Breast epithelium (tissue), 4 donors: ENCODE measurements at regions not wholly inside any gene's neighbourhood (a gene's known extent, or its start where the extent isn't known, plus 50 kb on each side); places are given as distances from the start of the nearest gene placed in this dataset.

ENCODE experiments used
- DNase-seq, 2 donors: peaks; one replicate each; pipeline ENCODE4 v3.0.0-alpha.2; 2019; ENCODE audit warnings: low spot score in 2 of 2
- H3K27ac ChIP-seq, 2 donors: fragments of 200-600 bp; sonication (generic) in 1 of 2; one replicate each; pipeline ENCODE4 v1.5.1; 2016 to 2019; ENCODE audit warnings: mild to moderate bottlenecking in 1 of 2
- H3K27me3 ChIP-seq, 2 donors: fragments of 200-600 bp; sonication (generic) in 1 of 2; one replicate each; pipeline versions ENCODE4 v1.5.1 to v1.6.0; 2017 to 2019; ENCODE audit warnings: control low read depth in 1 of 2, mild to moderate bottlenecking in 1 of 2
- H3K36me3 ChIP-seq: fragments of 200-600 bp; one replicate; pipeline ENCODE4 v1.5.1; 2019
- H3K4me1 ChIP-seq, 2 donors: fragments of 200-600 bp; sonication (generic); one replicate each; pipeline ENCODE4 v1.5.1; 2016 to 2019; ENCODE audit warnings: control low read depth in 1 of 2
- H3K4me3 ChIP-seq, 3 donors: fragments of 200-600 bp; sonication (generic); 1 replicate in 2 of 3; 2 replicates in 1 of 3; pipeline ENCODE4 v1.5.1; 2016 to 2019; ENCODE audit warnings: mild to moderate bottlenecking in 3 of 3, moderate library complexity in 2 of 3
- H3K9me3 ChIP-seq, 2 donors: fragments of 200-600 bp; sonication (generic) in 1 of 2; one replicate each; pipeline ENCODE4 v1.5.1; 2016 to 2019; ENCODE audit warnings: control low read depth in 1 of 2
- POLR2A ChIP-seq: fragments of 450-650 bp; IDR thresholded peaks from one replicate; pipeline ENCODE4 v1.6.1; 2016; ENCODE audit warnings: antibody characterized with exemption, mild to moderate bottlenecking, moderate library complexity
- POLR2AphosphoS5 ChIP-seq, 3 donors: sonication (generic); formaldehyde crosslinking; IDR thresholded peaks; one replicate each; pipeline ENCODE4 v1.6.1; 2017; ENCODE audit warnings: antibody characterized with exemption in 3 of 3
- intact Hi-C: fragments of 100-400 bp; cut with DNase I; formaldehyde crosslinking; loops from one replicate; pipeline ENCODE4 v1.15.1; 2023; ENCODE audit warnings: low total_unique reads
- TF ChIP-seq, protein P1 (sequence below), 3 donors: fragments of 450-650 bp; IDR thresholded peaks; one replicate each; pipeline ENCODE4 v1.5.1; 2016 to 2017; ENCODE audit warnings: antibody characterized with exemption in 3 of 3, mild to moderate bottlenecking in 3 of 3, moderate library complexity in 3 of 3

DNA sequence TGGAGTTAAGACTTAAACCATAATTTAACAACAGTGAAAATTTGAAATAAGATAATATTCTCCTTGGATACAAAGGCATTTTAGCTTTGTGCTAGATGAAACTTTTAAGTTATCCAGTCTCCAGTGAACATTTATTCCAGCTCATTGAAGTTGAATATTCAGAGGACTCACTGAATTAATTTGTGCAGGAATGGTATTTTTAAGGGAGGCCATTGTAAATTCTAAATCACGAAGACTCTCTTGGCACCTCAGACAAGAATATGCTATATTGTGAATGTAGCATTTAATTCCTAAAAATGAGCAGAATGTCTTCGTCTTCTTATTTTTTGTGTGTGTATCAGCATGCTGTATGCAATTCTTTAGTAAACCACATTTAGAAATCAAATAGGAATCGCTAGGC lies 731.7 kb upstream of the RAB6C start:
- no peaks in the 10 kb centered on the region for H3K9me3 ChIP-seq
- intact Hi-C loops = no loop called here
- no peak for DNase-seq
- no peak overlapping the region for H3K4me3 ChIP-seq
- no peaks in the 10 kb centered on the region for H3K4me1 ChIP-seq
- no peaks in the 10 kb centered on the region for H3K36me3 ChIP-seq
- H3K27ac ChIP-seq = no peak overlapping the region
- no peaks in the 10 kb centered on the region for H3K27me3 ChIP-seq
- no peak for TF ChIP-seq POLR2A
- TF ChIP-seq, protein P1, sequence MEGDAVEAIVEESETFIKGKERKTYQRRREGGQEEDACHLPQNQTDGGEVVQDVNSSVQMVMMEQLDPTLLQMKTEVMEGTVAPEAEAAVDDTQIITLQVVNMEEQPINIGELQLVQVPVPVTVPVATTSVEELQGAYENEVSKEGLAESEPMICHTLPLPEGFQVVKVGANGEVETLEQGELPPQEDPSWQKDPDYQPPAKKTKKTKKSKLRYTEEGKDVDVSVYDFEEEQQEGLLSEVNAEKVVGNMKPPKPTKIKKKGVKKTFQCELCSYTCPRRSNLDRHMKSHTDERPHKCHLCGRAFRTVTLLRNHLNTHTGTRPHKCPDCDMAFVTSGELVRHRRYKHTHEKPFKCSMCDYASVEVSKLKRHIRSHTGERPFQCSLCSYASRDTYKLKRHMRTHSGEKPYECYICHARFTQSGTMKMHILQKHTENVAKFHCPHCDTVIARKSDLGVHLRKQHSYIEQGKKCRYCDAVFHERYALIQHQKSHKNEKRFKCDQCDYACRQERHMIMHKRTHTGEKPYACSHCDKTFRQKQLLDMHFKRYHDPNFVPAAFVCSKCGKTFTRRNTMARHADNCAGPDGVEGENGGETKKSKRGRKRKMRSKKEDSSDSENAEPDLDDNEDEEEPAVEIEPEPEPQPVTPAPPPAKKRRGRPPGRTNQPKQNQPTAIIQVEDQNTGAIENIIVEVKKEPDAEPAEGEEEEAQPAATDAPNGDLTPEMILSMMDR (IDR thresholded peaks at IDR 0.05) = no peak
- no peak for TF ChIP-seq POLR2AphosphoS5 (IDR thresholded peaks at IDR 0.05)

DNA sequence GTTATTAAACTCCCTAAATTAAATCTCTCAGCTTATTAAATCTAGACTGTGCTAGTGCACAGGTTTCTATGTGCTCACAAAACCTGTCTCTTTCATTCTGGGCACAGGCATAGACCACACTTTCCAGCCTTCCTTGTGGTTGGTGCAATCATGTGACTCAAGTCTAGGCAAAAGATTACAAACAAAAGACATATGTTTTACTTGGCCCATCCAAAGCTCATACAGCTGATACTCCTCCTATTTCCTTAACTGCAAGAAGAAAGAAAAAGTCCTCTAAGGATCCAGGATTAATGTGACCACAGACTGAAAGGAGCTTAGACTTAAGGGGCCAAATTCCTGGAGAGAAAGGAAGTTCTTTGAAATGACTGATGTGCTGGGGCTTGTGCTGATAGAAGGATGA lies 731.3 kb upstream of the RAB6C start:
- Histone ChIP-seq H3K36me3 (no peaks in the 10 kb centered on the region), H3K27me3 (no peaks in the 10 kb centered on the region), H3K4me1 (no peaks in the 10 kb centered on the region), H3K4me3 (no peak overlapping the region), H3K27ac (no peak overlapping the region), H3K9me3 (no peaks in the 10 kb centered on the region)
- no peak for DNase-seq
- intact Hi-C loops = no loop called here
- TF ChIP-seq POLR2A = no peak
- TF ChIP-seq, protein P1 (IDR thresholded peaks at IDR 0.05) = no peak
- no peak for TF ChIP-seq POLR2AphosphoS5 (IDR thresholded peaks at IDR 0.05)

DNA sequence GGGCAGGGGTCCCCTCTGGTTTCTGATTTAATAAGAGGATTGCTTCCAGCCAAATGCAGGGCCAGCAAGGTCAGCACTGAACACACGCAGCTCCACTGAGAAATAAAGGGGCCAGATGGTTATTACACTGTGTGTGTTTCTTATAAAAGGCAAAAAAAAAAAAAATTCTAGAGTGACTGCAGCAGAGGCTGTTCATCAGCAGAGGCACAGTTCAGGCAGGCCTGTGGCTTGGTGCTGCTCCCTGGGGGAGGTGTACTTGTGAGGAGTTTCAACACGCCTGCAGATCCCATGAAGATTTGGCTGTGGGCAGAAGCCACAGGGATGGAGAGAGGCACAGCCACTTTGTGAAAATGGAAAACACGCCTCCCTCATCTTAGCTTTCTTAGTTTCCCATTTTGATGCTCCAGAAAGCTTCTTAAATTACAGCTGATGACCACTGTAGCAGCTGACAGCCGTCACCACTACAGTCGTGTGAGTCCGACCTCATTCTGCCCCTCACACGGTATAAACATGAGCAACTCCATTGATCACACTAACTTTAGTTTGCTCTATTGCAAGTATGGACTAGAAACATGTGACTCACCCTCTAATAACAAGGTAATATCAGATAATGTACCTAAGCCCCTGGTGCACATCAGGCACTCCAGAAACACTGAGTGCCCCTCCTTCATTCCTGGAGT lies 726.5 kb upstream of the RAB6C start:
- TF ChIP-seq POLR2AphosphoS5 (IDR thresholded peaks at IDR 0.05) (no peak), POLR2A (no peak)
- TF ChIP-seq, protein P1 (IDR thresholded peaks at IDR 0.05) = no peak
- intact Hi-C loops = no loop called here
- Histone ChIP-seq H3K4me1 (no peaks in the 10 kb centered on the region), H3K9me3 (peaks cover 0 to under 1% of the 10 kb centered on the region in 2 donors), H3K36me3 (no peaks in the 10 kb centered on the region), H3K27me3 (no peaks in the 10 kb centered on the region), H3K27ac (no peak overlapping the region), H3K4me3 (no peak overlapping the region)
- DNase-seq = no peak

DNA sequence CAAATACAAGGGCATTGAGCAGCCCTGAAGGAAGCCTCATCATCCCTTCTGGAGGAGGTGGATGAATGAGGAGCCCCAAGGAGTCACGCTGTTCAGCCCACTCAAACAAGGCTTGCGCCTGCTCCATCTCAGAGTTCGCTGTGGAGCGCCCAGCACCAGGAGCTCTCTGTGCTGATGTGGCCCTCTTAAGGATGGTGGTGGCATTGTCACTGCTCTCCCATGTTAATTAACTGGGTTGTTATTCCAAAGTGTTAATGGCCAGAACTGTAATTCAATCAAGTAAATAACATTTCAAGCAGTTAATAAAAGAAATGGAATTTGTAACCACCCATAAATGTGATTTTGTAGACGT lies 726.0 kb upstream of the RAB6C start:
- TF ChIP-seq POLR2A (no peak), POLR2AphosphoS5 (IDR thresholded peaks at IDR 0.05) (no peak)
- TF ChIP-seq, protein P1 (IDR thresholded peaks at IDR 0.05) = peak in 2 of 3 donors; percentile 37 to 38
- DNase-seq = no peak
- H3K27ac ChIP-seq = no peak overlapping the region
- no peaks in the 10 kb centered on the region for H3K4me1 ChIP-seq
- H3K4me3 ChIP-seq = no peak overlapping the region
- H3K36me3 ChIP-seq = no peaks in the 10 kb centered on the region
- peaks cover 0 to 6% of the 10 kb centered on the region in 2 donors for H3K9me3 ChIP-seq
- intact Hi-C loops = no loop called here
- H3K27me3 ChIP-seq = no peaks in the 10 kb centered on the region

DNA sequence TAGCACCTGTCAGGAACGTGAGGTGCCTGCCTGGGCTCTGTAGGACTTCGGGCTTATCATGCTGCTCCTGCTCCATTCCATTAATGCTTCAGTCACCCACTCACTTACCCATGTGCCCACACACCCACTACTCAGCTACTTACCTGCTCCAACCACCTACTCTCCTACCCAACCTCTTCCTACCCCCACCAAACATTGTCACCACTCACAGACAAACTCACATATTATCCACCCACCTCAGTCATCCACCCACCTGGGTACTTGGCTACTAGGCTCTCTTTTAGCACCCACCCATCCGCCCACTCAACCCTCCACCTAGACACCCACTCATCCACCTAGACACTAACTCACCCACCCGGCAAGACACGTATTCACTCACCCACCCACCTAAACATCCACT lies 724.7 kb upstream of the RAB6C start:
- no peaks in the 10 kb centered on the region for H3K27me3 ChIP-seq
- H3K4me3 ChIP-seq = no peak overlapping the region
- H3K4me1 ChIP-seq = no peaks in the 10 kb centered on the region
- no peak overlapping the region for H3K27ac ChIP-seq
- H3K36me3 ChIP-seq = no peaks in the 10 kb centered on the region
- intact Hi-C loops = no loop called here
- TF ChIP-seq POLR2A (no peak), POLR2AphosphoS5 (IDR thresholded peaks at IDR 0.05) (no peak)
- TF ChIP-seq, protein P1 (IDR thresholded peaks at IDR 0.05) = no peak
- H3K9me3 ChIP-seq = peaks cover 6 to 18% of the 10 kb centered on the region in 2 donors
- DNase-seq = no peak
